GM21717 (cell line): ENCODE measurements at regions not wholly inside any gene's neighbourhood (a gene's known extent, or its start where the extent isn't known, plus 50 kb on each side); places are given as distances from the start of the nearest gene placed in this dataset.
A peak's percentile ranks its signal among the peaks of the same experiment; 100 is the strongest.
"Not testable (repeated sequence)": the region's sequence is repeated elsewhere in the genome, so short reads cannot be mapped to it uniquely, and the experiment has no call there.

Source experiments
- ATAC-seq: cut with Tn5 transposase; IDR thresholded peaks from one replicate; pipeline ENCODE4 v1.9.1; 2021; ENCODE audit warnings: mild to moderate bottlenecking, moderate library complexity; ENCODE audit not compliant: unreplicated experiment

GRCh38 chr10:47626975-47627374 lies 103.5 kb upstream of the AGAP9 start:
- ATAC-seq: not testable (repeated sequence)

DNA sequence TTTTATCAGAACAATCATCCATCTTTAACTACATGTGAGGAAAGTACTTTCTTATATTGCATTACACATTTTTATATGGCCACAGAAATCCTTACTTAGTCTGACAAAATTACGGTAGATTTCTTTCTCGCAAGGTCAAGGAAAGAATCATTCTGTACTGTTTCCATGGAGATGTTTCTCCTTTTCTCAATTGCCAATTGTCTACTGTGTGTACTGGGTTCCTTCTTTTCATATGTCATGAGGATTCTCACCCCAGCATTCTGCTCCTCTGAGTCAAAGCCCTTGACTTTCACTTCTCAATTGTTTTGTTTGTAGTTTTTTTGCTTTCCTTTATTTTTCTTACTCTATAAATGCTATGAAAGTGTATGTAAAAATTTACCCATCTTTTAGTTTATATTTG lies 99.3 kb upstream of the AGAP9 start:
- ATAC-seq: not testable (repeated sequence)

- ATAC-seq: not testable (repeated sequence)
These were observed 96.0 kb upstream of the AGAP9 start for GRCh38 chr10:47619300-47620012.

DNA sequence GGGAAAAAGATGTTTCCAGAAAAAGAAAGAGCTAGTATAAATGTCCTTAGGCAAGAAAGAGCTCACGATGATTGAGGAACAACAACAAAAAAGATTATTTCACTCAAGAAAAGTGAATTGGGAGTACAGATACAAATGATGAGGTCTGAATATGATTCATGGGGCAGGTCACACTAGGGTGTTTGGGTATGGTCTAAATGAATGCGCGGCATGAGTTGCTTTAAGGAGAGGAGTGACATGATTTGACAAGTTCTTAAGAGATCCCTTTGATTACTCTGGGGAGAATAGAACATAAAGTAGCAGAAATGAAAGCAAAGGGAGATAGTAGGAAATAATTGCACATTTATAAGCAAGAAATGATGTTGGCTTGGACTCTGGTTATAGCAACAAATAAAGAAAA lies 85.9 kb upstream of the AGAP9 start:
- ATAC-seq: not testable (repeated sequence)

- ATAC-seq: not testable (repeated sequence)
These were observed 82.6 kb upstream of the AGAP9 start for GRCh38 chr10:47605791-47606773.

DNA sequence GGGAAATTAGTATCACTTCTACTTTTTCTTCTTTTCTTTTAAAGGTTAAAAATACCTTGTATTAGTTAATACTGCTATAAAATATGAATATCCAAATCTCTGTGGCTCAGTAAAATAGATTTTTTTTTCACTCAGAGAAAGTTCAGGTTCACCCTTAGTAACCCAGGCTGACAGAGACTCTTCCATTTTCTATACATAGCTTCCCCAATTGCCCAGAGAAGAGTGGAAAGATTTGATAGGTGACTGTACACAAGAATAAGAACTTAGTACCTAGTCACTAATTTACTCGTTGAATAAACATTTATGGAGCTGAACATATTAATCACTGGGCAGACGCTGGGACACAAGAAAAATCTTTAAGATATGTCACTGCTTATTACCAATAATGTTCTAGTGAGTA lies 77.2 kb upstream of the AGAP9 start:
- ATAC-seq: not testable (repeated sequence)

DNA sequence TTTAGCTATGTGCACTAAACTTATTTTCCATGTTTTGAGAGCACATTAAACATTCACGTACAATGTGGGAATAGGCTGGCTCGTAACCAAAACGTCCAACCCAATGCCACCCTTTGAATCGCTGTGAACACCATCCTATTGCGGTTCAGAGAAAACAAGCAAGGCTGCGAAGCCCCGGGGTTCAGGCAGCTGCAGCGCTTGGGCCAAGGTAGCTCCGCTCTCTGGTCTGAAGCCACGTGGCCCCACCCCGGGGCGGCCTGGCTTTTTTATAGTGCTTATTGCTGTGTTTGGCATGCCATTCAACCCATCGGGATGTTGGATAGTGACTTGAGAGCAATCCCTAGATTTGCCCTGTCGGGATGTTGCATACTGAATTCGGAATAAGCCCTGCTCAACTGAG lies 76.7 kb upstream of the AGAP9 start:
- ATAC-seq: not testable (repeated sequence)

DNA sequence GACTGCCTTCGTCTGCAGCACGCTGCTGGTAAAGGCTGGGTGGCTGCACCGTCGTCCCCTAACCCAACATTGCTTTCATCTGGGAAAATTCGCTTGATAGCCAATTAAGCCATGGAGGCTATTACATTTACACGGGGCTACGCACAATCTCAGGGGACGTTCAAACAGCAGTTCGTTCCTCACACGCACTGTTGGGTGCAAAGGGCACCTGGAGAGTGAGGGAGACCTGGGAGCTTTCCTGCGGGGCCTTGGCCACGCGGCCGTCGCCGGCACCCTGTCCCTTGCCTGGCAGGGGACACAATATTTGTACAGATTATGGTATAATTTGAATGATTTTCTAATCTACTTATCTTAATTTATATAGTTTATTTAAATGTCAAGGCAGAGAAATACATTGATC lies 76.2 kb upstream of the AGAP9 start:
- not testable (repeated sequence) for ATAC-seq

- ATAC-seq: not testable (repeated sequence)
These were observed 70.4 kb upstream of the AGAP9 start for GRCh38 chr10:47593805-47594204.

- ATAC-seq: not testable (repeated sequence)
These were observed 69.7 kb upstream of the AGAP9 start for GRCh38 chr10:47593129-47593528.

- ATAC-seq: not testable (repeated sequence)
These were observed 67.5 kb upstream of the AGAP9 start for GRCh38 chr10:47590956-47591355.

DNA sequence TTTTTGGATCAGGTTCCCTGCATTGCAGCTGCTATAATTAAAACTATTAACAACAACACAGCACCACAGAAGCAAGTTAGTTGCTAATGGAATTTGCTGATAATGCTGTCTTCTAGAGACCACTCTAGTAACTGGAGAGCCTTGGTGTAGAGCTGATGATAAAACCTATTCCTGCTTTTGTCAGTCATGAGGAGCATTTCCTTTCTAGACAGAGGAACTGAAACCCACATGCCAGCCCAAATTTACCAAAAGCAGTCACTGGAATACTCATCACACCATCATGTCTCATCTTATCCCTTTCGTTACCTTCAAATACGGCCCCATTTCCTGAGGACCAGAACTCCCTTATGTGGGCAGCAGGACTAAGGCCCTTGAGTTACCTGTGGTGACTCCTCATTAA lies 67.1 kb upstream of the AGAP9 start:
- ATAC-seq: not testable (repeated sequence)

- not testable (repeated sequence) for ATAC-seq
These were observed 58.6 kb upstream of the AGAP9 start for GRCh38 chr10:47582051-47582450.

DNA sequence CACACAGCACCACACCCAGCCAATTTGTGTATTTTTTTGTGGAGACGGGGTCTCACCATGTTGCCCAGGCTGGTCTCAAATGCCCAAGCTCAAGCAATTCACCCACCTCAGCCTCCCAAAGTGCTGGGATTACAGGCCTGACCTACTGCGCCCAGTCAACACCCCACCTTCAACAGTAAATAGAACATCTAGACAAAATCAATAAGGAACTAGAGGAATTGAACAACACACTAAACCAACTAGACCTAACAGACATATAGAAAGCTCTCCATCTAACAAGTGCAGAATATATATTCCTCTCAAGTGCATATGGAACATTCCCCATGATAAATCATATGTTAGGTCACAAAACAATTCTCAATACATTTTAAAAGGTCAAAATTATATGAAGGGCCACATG lies 56.6 kb upstream of the AGAP9 start:
- not testable (repeated sequence) for ATAC-seq

DNA sequence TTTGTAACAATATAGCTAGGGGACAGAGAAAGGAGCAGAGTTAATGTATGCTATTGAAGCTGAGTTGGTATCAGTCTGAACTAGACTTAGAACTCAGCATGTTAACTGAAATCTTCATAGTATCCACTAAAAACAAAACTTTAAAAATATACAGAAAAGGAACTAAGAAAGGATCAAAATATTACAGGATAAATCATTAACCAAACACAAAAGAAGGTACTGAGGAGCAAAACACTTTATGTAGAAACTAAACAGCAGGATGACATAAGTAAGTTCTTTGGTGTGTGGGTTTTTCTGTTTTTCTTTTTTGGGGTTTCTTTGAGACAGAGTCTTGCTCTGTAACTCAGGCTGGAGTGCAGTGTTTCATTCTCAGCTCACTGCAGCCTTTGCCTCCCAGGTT lies 55.1 kb upstream of the AGAP9 start:
- peak; percentile 90 for ATAC-seq
